CD4-positive, alpha-beta T cell treated with Interleukin-17A for 4 hours (primary cell): ENCODE measurements at regions not wholly inside any gene's neighbourhood (a gene's known extent, or its start where the extent isn't known, plus 50 kb on each side); places are given as distances from the start of the nearest gene placed in this dataset.

Source experiments
- DNase-seq: peaks from one replicate; pipeline ENCODE4 v3.0.0-alpha.2; 2020; ENCODE audit warnings: mixed read lengths

DNA sequence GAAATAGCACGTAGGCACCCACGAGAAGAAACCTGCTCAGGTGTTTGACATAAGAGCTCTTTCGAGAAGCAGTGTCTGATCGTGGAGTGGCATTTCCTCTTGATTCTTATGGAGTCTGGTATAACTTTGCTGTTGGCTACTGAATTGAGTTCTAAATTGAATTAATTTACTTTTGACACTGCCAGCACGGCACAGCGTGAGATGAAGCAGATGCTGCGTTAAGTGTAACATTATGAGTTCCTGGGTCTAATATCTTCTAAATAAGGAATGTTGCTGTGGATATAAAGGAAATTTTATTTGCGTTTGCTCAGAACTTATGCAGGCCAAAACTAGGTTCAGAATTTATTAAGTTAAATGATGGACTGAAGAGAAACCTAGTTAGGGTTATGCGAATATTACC lies 919.9 kb downstream of the TUSC7 start:
- DNase-seq, result no peak

DNA sequence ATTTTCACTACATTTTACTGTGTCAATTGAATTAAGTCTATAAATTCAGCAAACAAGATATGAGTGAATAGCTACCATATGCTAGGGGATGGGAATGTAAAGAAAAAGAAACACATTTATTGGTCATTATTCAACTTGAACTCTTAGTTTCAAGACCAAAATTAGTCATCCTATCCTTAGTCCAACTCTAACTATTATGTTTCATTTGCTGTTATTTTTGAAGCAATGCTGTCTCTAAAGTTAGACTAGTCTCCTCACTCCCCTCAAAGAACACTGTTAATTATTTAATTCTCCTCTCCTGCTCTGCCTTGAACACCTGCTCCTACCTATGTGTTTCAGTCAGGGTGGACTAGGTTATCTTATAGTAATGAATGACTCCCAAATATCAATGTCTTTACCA lies 920.9 kb downstream of the TUSC7 start:
- no peak for DNase-seq

DNA sequence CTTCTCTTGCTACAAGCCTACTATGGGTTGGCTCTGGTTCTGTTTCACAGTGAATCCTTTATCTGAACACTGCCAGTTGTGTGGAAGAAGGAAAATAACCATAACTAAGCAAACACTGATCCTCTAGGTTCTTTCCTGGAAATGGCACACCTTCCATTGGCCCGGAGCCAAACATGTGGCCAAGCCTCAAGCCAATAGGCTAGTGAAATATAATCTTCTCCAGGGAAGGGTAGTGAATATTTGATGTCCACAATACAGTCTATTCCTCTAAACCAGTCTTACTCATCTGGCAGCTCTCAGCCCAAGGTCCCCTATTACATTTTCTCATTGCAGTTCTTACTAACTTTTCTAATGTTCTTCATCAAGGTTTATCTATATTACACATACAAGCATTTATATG lies 921.3 kb downstream of the TUSC7 start:
- no peak for DNase-seq

DNA sequence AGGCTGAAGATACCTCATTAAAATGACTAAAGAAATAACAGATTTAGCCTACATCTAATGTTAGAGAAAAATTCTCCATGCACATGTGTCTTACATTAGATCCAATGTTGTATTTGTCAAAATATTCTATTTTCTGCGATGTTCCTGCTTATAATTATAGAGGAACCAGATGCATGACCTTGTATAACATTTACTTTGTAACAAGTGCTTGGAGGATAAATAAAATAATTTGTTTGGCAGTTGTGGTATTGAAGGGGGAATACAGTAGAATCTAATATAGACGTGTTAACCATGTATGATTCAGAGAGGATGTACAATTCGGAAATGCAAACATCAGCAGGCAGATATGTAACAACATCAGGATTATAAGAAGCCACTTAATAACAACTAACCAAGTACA lies 922.2 kb downstream of the TUSC7 start:
- DNase-seq, result no peak

DNA sequence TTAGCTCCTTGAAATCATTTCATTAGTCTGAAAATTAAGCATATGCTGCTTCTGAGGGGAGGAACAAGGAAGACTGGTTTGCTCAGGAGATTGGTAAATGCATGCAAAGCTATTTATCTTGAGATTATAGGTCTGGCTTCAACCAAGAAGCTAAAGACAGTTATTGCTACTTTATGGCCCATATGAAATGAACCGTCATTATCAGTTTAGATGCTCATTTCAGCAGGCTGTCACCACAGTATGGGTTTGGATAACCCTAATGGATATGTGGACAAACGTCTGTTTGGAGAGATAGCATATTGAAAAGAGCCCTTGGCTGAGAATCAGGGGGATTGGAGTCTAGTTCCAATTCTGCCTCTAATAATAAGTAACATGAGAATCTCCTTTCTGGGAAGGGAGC lies 922.6 kb downstream of the TUSC7 start:
- DNase-seq, result no peak

DNA sequence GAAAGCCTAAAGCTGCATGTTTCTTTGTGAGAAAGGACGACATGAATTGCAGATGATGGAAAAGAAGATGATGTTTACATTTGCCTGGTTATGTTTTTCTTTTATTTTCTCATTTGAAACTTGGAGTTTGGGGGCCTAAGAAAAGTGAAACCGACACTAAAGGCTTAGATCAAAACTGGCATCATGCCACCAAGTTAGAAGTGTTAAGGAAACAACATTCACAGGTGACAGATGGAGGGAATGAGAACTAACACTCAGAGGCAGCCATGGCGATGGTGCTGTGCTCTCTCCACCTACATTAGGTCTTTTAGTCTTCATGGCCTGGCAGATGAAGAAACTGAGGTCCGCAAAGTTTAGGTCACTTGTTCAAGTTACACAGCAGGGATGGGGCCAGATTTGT lies 923.6 kb downstream of the TUSC7 start:
- DNase-seq, result no peak

DNA sequence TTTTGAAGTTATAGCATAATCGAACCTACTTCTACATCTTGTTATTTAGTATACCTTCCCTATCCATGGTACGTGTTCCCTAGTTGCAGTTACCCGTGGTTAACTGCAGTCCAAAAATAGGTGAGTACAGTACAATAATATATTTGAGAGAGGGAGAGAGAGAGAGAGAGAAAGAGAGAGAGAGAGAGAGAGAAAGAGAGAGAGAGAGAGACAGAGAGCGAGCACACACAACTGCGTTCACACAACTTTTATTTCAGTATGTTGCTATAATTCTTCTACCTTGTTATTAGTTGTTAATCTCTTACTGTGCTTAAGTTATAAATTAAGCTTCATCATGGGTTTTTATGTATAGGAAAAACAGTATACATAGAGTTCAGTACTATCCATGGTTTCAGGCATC lies 928.1 kb downstream of the TUSC7 start:
- no peak for DNase-seq

DNA sequence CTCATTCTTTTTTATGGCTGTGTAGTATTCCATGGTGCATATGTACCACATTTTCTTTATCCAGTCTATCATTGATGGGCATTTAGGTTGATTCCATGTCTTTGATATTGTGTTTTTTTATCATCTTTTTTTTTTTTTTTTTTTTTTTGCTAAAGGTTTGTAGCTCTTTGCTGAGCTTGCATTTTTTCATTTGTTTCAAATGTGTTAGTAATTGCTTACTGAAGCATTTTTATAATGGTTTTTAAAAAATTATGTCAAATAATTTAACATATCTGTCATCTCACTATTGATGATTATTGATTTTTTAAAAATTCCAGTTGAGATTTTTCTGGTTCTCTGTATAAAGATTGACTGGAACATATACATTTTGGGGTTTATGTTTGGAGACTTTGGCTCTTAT lies 934.6 kb downstream of the TUSC7 start:
- no peak for DNase-seq

DNA sequence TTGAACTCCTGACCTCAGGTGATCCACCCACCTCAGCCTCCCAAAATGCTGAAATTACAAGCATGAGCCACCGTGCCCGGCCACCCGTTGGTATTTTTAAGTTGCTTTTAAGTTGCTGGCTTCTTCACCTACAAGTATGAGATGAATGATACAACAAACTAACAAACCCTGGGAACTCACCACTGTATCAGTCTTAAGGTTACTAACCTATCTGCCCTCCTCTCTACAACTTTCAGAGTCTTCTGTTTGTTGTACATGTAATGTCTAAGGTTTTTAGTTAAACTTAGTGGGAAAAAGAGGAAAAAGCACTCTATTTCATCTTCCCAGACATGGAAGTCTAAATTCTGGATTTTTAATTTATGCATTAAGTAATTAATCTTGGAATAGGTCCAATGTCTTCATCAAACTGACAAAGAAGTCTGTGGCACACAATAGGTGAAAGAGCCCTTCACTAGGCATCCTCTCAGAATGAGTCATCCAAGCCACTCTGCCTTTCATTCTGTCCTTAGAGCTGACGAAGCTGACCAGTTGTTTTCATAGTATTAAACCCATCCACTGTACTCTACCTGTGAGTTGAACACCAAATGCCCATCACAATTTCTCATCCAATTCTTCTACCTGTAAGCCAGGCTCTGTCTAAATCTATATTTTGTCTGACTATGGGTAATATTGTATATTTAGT lies 936.1 kb downstream of the TUSC7 start:
- DNase-seq, result no peak

DNA sequence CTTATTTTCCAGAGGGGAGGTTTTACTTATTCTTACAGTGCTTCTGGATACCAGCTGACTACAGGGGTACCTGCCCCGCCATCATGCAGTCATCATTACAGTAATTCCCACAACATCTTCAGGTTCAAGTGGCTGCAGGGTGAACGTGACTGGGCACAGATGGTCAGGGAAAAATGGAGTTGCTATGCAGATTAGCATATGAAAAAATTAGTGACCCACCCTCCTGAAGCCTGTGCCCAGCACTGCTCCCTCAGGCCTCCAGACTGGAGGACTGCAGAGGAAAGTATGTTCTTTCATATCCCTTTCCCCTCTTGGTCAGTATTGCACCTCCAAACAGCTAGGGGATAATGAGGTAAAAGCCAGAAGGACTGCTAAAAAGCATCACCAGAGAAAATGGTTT lies 937.9 kb downstream of the TUSC7 start:
- no peak for DNase-seq

DNA sequence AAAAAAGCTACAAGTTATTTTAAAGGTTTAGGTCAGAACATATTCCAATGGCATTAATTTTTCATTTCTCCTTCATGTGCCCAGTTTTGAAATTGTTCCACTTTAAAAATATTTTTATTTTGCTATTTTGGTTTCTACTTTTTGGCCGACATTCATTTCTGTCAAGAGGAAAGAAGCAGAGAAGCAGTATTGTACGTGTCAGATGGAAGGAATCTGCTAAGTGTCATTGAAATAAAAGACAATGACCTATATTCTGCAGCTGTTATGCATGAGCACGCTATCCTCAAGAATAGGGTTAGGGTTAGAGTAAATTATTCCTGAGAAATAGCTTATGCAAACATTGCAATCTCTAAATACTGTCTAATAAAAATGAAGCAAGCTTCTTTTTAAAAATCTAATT lies 941.7 kb downstream of the TUSC7 start:
- no peak for DNase-seq

DNA sequence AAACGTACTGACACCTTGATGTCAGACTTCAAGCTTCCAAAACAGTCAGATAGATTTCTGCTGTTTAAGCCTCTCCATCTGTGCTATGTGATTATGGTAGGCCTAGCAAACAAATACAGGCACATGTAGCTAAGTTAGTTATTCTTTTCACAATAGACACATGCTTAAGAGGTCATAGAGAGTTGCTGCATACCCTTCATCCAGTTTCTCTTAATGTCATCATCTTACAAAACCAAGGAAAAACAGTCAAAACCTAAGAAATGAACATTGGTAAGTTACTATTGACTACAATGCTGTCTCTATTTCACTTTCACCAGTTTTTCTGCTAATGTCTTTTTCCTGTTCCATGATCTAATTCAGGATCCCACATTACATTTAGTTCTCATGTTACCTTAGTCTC lies 946.8 kb downstream of the TUSC7 start:
- no peak for DNase-seq

DNA sequence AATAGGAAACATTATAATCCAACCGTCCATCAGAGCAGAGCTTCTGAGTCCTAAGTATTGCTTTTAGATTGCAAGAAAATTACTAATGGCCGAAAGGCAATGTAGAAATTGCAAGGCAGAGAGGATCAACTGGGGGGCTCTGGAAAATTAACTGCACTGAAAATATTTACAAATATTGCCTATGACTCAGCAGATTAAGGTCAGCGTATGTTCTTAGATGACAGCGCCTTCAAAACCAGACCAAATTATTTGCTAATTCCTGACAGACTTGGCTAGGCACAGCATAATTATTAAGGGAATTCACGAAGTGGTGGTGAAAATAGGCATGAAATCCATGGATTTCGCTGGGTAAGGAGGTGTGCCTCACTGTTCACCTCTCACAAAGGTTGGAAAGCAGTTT lies 947.7 kb downstream of the TUSC7 start:
- no peak for DNase-seq

DNA sequence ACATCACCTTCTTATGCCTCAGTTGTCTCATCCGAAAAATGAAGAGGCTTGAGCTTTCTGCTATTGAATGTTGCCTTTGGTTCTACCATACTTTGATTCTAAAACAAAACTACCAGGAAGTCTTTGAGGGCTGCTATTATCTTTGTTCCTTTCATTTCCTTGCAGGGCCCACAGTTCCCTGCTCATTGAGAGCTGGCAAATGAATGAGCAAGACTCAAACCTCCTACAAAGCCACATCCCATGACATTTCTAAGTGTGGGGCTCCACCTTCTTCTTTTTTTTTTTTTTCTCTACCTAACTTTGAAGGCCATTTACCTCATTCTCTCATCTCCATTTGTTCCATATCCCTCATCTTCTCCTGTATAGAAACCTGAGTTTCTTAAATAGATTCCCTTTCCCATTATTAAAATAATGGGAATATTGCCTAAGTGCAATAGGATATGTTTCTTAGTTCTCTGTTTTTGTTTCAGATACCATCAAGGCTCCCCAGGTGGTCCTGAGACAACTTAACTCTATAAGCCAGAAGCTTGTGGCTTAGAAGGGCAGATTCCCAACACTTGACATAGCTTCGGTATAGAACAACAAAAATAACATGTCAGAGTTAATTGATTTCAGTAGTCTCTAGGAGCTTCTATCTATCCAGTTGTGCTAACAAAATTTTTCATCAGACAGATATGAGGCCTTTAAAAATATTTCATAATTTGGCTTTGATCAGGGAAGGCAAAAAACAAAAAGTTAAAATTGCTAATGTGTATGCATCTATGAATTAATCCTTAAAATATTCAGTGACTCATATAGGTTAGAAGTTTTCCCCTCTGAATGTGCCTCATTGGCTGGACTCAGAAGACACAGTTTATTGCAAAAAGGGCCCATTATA lies 951.6 kb downstream of the TUSC7 start:
- no peak for DNase-seq

DNA sequence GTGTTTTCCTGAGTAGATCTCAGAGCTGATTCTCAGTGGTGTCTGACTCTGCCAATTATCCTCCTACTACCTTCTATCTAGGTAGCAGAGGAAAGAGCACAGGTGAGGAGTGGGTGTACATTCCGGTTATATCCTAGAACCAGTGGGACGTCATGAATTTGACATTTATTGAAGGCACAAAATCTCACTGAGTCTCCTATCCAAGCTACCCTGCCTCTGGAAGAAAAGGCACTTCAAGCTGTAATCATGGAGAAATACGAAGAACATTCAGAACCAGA lies 952.2 kb downstream of the TUSC7 start:
- DNase-seq, result no peak

DNA sequence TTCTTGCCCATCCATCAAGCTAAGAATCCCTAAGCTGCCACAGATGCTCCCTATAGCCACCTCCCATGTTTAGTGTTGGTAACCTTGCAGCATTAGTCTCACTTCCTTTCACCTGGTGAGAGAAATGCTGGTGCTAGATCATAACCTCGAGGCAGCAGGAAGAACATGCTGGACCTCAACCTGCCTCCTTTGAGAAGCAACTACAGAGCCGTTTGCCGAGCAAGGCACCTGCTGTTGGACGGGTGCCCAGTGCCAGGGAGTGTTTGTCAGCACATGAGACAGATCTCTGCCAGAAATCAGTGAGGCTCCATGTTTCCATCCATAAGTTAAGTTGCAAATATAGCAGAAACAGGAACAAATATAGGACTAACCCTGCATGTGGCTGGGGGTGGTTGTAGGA lies 955.7 kb downstream of the TUSC7 start:
- DNase-seq, result no peak

DNA sequence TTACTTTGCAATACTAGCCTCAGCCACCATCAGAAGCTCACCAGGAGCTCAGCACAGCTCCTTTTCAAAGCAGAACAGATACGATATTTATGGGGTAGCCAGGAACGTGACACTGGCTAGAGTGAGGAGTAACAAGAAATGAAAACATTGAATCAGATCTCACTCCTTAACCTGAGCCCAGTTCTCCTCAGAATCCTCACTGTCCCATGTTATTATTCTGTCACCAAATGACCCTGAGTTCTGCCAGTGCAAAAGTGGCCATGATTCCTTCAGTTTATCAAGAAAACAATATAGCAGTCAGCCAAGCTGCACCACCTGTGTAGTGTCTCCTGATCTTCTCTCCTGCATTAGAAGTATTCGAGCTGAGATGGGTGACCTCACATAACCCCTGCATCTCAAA lies 956.7 kb downstream of the TUSC7 start:
- DNase-seq, result no peak

DNA sequence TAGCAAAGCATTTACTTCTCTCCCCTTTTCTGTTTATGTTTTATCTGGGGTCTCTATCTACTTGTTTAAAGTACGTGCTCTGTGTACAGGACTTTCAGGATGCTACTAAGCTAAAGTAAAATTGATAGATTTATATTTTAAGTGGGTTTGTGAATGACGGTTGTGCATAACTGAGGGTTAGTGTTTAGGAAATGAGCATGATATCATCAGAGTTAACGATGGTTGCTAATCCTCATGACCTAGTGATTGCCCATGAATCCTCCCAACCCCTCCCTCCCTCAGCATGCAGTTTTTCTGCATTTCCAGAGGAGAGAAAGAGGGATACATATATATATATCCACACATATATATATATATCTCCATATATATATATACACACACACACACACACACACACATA lies 957.2 kb downstream of the TUSC7 start:
- DNase-seq, result no peak

DNA sequence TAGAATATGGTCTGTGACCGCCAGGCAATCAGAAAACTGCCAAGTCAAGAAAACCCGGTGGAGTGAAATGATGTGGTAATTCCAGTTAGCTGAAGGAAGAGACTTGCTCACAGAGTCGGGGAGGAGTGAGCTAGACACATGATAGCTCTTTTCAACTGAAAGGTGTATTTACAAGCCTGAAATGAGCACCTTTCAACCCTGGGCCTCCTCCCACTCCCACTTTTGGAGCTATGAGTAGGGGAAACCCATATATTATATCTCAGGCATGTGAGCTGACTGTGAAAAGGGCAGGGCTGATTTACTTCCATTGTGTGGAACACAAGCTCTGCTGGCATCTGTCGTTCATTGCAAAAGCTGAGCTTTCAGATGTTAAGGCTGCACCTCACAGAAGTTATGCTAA lies 960.2 kb downstream of the TUSC7 start:
- no peak for DNase-seq

DNA sequence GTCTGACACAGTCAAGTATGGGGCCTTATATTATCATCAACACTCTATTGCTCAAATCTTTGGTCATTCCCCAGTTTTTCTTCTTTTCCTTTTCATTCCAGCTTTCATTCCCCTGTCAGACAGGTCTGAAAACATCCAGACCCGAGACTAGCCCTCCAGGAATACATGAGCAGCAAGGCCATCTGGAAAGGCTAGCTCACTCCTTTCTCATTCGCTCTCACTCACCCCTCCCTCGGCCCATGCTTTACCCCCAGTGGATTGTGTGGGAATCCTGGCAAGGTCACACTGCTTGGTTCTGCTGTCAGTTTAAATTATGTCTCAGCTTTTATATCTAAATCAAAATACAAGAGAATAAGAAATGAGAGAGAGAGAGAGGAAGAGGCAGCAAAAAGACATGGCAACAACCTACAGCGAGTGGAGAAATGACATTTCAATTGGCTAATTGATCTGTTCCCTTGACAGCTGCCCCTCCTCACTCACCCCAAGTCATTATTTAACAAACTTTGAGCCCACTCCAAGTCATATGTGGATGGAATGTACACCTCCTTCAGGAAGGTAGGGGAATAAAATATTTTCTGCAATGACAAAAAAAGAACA lies 962.2 kb downstream of the TUSC7 start:
- no peak for DNase-seq

DNA sequence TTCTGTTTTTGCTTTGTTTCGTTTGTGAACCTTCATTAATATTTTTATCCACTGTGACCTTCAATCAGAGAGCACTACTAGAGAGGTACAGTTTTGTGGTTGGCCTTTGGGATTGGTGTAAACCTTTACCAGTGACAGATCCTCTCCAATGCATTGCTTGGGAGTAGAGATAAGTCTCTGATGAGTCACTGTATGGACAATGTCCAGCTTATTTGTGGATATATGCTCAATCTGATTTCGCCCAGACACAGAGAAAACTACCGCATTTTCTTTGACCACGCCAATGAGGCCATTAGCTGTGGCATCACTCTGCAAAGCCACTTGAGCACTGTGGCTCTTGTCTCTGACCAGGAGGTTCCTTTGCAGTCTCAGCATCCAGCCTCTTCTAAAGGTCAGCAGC lies 964.7 kb downstream of the TUSC7 start:
- DNase-seq, result no peak

DNA sequence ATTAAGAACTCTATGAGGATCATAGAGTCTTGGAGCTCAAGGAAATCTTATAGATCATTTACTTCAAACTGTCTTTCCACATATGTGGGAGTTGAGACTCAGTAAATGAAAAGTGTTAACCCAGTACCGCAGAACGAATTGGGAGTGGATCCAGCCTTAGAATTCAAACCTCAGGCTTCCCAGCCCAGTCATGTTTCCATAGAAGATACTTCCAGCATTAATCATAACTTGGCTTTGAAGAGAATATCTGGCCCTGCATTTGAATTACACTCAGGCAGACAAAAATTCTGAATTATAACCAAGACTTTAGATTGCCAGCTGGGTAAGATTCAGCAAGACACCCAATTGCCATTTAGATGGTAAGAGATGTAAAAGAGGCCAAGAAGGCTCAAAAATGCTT lies 972.0 kb downstream of the TUSC7 start:
- no peak for DNase-seq

DNA sequence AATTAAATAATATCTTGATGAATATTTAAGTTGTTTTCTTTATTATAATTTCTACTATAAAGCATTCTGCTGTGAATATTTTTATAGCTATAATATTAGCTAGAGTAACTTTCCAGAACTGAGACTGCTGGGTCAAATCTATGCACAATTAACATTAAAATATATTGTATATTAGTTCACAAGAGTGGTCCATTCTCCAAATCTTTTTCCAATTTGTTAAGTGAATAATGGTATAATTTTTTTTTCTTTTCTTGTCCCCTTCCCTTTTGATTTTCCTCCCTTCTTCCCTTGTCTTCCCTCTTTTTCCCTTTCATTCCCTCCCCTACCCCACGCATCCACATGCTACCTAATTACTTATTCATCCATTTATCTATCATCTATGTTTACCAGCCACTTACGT lies 977.5 kb downstream of the TUSC7 start:
- DNase-seq, result no peak

DNA sequence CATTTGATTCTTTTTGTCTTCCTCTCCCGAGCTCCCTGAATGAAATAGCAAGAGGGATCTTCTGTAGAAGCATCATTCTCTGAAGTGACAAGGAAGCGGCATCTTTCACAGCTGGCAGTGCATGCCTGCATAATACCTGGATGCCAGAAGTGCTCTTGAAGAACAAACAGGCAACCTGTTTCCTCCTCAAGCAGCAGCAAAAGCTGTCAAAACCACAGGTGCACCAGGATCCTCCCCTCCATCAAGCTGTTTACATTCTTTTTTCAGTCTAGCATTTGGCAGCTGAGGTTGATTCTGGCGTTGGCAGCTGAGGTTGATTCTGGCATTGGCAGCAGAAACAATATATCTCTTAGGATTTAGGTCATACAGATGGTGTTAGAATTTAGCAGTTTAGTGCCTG lies 979.0 kb downstream of the TUSC7 start:
- no peak for DNase-seq

DNA sequence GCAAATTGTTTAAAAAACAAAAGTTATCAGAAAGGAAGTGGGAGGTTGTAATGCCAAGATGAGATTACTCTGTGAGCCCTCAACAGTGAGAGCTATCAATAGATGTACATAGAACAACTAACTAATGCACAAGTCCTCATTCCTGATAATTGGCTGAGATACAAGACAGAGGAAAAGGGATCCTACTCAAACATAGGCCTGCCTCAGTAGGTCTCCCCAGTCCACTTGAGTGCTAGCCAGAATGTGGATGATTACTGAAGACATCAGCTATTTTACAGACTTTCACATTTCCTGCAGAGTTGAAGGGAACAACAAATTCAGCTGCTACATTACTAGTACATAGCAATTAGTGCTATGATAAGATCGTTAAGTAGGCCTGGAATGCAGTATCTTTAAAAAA lies 981.9 kb downstream of the TUSC7 start:
- no peak for DNase-seq
